ENCODE measurements at regions not wholly inside any gene's neighbourhood (a gene's known extent, or its start where the extent isn't known, plus 50 kb on each side); places are given as distances from the start of the nearest gene placed in this dataset.

DNA sequence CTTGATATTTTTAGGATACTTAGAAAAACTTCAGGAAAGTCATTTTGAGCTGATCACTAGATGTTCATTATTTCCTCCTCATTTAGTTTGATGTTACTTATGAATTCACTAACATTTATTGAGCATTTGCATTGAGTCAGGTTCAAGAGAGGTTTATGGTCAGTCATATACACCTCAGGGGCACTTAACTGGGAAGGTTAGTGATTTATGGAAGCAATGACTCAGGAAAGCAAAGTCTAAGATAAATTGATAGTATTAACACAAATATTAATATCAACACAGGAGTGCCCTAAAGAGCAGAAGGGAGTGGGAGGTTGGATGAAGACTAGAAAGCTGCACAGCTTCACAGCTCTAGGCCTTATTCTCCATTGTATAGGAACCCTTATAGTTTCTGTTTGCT, 177.0 kb upstream of the TNFAIP3 start:
- DNase-seq (ENCODE audit: low read depth in 2 of 2): no peak

DNA sequence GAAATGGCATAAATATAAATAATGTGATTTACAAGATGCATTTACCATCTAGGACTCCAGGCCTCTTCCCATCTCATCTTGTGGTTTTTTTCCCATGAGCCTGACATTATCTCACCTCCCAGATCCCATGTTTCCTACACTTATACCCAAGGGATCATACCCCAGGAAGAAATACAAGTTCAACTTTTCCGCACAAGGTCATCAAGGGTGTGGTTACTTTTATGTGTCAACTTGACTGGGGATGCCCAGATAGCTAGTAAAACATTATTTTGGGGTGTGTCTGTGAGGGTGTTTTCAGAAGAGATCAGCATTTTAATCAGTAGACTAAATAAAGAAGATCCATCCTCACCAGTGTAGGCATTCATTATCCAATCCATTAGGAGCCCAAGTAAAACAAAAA, 176.3 kb upstream of the TNFAIP3 start:
- DNase-seq (ENCODE audit: low read depth in 2 of 2): no peak

DNA sequence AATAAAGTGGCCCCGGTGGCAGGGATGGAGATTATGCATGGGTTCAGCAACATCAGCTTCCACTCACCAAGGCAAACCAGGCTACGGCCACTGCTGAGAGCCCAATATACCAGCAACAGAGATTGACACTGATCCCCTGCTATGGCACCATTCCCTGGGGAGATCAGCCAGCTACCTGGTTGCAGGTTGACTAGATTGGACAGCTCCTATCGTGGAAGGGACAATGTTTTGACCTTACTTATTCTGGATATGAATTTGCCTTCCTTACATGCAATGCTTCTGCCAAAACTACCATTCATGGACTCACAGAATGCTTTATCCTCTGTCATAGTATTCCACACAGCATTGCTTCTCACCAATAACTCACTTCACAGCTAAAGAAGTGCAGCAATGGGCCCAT, 174.8 kb upstream of the TNFAIP3 start:
- no peak for DNase-seq (ENCODE audit: low read depth in 2 of 2)

DNA sequence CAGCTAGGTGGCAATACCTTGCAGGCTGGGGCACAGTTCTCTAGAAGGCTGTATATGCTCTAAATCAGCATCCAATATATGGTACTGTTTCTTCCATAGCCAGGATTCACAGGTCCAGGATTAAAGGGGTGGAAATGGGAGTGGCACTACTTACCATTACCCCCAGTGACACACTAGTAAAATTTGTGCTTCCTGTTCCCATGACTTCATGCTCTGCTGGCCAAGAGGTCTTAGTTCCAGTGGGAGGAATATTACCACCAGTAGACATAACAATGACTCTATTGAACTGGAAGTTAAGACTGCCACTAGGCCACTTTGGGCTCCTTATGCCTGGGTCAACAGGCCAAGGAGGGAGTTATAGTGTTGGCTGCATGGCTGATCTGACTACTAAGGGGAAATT, 174.3 kb upstream of the TNFAIP3 start:
- DNase-seq (ENCODE audit: low read depth in 2 of 2): no peak

DNA sequence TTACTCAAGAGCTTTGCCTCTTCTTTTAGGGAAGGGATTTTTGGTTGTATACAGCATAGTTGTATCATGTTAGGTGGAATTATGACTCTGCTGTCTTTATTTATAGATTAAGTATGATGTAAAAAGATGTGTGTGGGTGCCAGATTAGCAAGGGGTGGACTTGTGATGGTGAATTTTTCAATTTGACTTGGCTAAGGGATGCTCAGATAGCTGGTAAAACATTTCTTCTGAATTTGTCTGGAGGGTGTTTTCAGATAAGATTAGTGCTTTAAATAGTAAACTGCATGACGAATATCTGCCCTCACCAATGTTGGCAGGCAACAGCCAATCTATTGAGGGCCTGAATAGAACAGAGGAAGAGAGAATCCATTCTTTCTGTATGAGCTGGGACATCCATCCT, 173.3 kb upstream of the TNFAIP3 start:
- no peak for DNase-seq (ENCODE audit: low read depth in 2 of 2)

DNA sequence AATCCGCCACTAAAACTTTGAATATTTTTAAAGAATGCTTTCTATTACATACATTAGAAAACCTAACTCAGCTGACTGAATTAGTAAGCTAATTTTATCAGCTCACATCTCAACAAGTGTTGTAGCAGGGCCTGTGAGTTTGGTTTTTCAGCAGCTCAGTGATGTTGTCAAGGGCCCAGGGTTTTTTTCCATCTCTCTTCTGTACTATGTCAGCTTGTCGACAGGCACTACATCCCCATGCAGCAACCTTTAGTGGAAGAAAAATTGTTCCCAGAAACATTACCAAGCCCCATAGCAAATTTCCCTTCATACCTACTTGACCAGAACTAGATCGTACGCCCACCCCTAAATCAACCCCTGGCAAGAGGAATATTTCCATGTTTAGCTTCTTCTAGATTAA, 170.3 kb upstream of the TNFAIP3 start:
- DNase-seq (ENCODE audit: low read depth in 2 of 2): no peak

DNA sequence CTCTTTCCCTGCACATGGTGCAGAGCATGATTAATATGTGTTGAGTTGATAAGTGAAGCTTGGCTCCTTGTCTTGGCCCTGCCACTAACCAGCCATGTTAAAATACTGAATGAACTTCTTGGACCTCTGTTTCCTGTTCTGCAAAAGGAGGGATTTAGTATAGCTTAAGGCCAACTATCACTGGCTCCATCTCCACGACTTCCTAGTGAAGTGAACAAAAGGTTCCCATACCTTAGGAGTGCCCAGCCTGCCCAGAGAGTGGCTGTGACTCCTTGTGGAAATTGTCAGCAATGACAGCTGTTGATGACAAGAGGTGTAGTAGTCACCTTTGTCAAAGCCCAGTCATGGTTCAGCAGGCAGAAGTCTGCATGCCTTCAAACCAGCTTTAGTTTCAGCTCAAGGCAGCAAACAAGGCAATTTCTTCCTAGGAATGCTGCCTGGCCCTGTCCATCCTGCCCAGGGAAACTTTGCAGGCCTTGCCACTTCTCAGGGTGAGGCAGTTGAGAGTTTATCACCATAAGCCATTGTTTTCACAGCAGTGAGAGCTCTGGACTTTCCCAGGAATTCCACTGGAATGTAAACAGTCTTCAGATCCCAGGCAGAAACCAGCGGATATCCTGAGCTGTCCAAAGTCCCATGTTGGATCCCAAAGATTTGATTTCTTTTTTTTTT, 169.7 kb upstream of the TNFAIP3 start:
- DNase-seq (ENCODE audit: low read depth in 2 of 2): no peak

DNA sequence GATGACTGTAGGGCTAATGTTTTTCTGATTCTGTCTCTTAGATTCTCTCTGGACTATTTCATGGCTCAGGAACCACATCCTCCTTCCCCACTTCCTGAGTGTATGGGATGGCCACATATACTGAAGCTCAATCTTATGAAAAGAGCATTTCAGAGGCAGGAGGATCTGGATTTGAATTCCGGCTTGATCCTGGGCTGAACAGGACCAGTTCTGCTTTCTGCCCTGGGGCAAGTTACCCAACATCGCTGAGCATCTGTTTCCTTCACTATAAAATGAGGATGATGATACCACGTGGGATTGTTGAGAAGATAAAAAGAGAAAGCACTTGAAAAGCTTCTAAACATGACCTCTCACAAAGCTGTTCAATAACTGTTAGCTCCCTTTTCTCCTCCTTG, 168.4 kb upstream of the TNFAIP3 start:
- no peak for DNase-seq (ENCODE audit: low read depth in 2 of 2)

DNA sequence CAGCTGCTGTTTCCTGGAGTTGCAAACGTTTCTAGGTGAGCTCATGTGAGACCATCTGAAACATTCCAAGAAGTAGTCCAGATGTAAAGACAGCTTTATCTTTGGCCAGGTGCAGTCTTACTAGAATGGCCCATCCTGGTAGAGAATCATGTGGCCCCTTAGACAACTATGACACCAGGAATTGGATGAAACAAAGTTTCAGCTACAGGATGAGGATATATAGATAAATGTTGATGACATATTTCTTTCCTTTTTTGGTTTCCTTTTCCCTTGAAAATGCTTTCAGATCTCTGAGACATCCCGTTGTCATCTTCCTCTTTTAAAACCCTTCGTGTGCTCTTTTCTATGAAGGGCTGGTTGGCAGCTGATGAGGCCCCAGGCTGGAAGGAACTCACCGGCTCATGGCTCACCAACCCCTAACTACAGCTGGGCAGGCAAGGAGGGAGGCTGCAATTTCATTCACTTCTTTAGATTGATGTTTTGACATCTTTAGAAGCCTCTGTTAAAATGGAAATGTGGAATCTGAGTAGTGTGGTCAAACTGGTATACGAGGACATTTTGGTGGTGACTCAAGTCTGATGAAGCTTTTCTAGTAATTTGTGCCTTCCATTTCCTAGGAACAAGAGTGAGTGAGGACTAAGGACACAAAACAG, 167.9 kb upstream of the TNFAIP3 start:
- no peak for DNase-seq (ENCODE audit: low read depth in 2 of 2)

DNA sequence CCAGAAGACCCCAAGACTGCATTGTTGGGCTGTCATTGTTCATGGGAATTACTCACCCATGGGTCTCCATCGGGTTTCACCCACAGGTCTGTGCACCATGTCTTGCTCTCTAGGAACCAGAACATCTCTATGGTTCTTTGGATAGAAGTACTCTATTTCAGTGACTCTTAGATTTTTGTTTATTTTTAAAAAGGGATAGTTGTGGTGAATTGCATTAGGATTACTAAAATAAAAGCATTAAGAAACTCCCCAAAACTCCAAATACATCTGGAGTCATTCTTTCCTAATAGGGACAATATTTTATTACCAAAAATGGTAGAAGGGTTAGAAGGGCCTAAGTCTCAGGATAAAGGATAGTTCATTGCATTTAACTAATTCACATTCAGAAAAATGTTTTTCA, 166.9 kb upstream of the TNFAIP3 start:
- DNase-seq (ENCODE audit: low read depth in 2 of 2): no peak

DNA sequence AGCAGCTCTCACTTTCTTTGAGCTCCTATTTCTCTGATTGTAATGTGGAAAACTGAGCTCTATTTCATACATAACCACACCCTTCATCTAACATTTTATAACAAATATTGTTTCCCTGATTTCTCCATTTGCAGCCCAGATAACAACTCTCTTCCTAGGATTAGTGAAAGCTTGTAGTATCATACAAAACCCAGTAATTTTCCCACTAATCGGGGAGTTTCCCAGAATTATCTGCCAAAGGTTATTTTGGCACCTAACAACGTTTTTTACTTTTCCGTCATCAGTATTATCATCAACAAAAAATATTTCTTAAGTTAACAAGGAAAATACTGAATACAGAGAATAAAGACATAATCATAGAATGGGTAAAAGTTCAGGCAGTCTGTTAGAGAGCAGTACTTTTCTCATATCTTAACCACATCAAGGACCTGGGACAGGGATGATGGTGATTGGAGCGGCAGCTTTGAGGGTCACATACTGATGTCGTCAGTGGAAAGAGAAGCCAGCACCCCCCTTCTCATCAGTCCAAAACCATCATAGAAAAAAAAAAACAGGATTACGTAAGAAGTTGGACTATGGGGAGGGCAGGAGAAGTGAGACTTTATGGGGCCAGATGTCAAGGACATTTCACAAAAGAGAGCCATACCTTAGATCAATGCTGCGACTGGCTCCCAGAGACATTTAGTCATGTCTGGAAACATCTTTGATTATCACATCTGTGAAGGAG, 166.1 kb upstream of the TNFAIP3 start:
- DNase-seq (ENCODE audit: low read depth in 2 of 2): no peak

DNA sequence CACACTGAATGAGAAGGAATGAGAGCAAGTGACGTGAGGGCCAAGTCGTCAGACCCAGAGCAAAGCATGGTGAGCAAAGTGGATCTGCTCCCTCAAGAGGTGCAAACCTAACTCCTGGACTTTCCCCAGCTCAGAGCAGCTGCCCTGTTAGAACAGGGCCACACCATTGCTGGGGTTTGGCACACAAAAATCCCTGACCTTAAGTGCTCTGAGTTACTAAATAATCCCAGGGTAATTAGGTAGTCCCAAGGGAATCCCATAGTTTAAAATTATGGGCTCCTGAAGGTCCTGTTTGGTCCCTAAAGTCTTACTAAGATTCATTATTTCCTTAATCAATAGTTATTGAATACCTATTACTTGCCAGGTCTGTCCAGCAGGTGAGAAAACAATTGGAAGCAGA, 165.1 kb upstream of the TNFAIP3 start:
- no peak for DNase-seq (ENCODE audit: low read depth in 2 of 2)

DNA sequence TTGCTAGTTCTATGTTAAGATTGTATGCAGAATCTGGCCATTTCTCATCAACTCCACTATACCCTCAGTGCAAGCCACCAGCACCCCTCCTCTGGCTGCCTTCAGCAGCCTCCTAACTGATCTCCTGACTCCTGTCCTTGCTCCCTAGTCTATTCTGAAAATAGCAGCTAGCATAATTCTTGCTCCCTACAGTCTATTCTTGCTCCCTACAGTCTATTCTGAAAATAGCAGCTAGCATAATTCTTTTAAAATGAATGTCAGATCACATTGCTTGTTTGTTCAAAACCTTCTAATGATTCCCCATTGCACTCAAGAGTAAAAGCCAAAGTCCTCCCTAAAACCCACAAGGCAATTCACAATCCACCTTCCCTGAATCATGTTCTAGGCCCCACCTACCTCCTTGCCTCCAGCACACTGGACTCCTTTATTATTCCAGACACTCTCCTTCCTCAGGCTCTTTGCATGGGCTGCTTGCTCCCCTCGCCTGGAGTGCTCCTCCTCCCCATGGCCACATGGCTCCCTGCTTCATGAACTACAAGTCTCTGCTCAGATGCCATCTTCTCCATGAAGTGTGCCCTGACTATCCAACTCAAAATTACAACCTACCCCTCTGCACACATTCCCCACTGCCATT, 164.2 kb upstream of the TNFAIP3 start:
- DNase-seq (ENCODE audit: low read depth in 2 of 2): no peak

DNA sequence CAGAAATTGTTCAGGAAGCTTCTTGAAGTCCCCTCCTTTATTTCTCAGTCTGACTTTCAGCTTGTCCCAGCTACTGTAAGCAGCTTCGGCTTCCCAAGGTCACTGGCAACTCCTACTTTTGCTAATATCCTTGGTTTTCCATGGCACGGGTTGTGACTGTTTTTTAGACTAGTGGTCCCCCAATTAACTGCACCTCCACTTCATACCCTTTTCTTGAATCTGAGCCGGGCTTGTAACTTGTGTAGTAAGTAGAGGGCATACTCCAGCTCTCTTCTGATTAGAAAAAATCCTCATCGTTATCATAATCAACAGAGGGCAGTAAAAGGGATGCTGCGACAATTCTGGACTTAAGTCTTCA, 162.3 kb upstream of the TNFAIP3 start:
- no peak for DNase-seq (ENCODE audit: low read depth in 2 of 2)

DNA sequence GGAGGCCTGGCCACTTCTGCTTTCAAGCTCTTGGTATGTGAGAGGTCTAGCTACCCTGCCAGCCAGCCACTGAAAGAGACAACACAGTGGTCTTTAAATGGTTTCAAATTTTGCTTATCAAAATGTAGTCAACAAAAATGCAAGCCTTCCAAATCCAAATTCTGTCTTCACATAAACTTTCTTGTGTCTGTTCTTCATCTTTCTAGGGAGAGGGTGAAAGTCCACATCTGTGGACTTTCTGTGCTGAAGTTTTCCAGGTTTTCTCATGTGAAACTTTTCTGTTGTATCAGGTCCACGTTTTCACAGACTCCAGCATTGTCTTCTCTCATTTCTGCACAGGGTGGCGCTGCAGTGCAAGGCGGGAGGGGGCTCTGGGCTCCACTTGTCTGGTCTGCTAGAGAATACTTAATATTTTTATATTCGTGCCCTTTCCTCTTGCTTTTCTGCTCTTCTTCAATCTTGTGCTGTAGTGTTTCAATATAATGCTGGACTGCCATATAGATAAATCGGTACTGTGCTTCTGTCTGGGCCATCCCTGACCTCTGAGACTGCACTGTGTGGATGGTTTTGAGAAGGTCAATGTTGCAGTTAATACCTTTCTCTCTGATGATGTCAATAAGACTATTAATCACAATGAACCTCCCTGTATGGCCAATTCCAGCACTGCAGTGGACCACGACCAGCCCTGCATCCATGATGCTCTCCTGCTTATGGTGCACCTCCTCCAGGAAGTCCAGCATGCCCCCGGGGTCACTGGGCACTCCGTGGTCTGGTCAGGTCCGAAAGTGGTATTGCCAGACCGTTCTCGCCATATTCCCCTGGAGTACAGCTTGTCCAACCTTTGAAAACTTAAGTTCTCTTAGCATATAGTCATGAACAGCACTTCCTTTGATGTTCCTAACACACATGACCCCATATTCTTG, 161.6 kb upstream of the TNFAIP3 start:
- DNase-seq (ENCODE audit: low read depth in 2 of 2): peak; percentile 52 to 57

DNA sequence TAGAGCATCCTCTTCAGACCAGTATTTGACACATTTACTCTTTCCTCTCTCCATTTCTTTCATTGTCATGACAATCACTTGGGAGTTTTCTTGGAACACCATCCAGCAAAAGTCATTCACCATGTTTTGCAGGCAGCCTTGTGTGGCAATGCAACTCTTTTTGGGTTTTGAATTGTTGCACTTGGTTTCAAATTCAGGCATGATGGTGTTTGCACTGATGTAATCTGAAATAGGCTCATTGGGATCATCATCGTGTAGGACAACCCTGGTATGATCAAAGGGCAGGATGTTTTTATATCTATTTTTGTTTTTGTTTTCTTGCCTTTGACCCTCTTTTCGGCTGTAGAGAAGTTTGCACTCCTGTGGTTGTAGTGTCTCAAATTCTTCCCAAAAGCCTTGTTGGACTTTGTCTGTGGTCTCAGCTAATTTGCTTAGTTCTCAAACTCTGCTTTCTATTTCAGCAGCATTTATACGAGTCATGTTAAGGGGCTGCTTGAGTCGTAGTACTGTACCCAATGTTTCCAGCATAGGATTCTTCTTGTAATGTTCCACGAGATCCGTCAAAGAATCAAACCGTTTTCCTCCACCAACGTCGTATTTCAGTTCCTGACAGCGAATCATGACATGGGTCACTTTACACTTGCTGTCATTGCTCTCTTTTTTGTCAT, 160.8 kb upstream of the TNFAIP3 start:
- no peak for DNase-seq (ENCODE audit: low read depth in 2 of 2)

DNA sequence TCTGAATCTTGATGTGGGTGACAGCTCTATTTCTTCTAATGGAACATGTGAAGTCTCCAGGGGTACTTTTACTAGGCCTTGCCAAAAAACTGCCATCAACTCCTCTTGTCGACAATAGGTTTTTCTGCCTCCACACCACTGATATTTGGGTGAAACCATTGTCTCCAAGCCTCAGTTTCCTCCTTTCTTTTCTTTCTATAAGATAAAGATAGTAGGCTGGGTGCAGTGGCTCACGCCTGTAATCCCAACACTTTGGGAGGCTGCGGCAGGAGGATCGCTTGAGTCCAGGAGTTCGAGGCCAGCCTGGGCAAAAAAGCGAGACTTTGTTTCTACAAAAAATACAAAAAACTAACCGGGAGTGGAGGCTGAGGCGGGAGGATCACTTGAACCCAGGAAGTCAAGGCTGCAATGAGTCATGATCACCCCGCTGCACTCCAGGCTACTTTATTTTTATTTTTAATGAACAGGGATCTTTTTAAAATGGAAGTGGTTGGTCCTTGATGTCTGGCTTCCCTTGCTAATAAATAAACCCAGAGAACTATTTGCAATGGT, 159.9 kb upstream of the TNFAIP3 start:
- DNase-seq (ENCODE audit: low read depth in 2 of 2): no peak

DNA sequence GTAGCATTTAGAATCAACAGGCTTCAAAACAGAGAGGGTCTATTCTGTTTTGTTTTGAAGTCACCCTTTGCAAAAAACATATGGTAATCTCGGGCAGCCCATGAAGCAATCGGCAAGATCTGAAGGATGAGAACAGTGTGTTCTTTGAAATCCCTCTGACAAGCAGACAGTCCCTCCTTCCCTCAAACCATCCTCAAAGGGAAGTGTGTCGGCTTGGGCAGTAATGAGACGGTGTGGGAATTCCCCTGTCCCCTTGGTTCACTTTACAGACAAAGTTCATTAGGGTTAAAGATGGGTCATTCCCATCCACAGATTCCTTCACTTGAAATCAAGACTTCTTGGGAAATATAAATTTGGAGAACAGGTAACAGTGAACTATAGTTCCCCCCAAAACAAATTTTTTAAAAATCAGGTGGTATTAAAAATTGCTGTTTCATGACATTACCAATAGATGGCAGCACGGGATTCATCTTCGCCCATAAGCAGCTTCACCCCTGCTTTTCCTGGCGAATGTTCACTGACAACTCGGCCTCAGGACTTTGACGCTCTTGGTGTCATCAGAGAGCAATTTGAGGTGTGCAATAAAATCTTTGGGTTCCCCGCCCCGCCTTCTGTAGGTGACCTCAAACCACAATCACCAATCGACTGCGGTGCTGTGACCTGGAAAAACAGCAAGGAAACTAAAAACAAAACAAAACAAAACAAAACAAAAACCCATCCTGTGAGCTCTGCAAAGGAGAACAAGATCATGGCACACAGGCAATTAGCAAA, 159.3 kb upstream of the TNFAIP3 start:
- peak; percentile 51 to 59 for DNase-seq (ENCODE audit: low read depth in 2 of 2)

DNA sequence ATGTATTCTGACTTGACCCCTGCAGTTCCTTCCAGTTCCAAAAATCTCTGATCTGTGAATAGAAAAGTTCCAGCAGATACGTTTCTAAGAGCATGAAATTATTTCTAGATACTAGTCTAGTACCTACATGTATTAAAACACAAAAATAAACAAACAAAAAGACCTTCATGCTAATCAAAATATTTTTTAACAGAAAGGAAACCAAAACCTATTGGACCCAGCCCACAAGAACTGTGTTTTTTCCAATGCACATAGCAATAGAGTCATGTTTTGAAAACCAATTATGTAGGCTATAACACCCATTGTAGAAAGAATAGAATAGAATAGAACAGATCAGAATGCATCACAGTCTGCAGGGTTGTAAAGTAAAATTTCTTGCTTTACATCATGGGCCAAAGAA, 158.6 kb upstream of the TNFAIP3 start:
- DNase-seq (ENCODE audit: low read depth in 2 of 2): no peak
